DMS 273 treated with DMSO at 0.1 percent for 48 hours (cell line): ENCODE measurements at regions not wholly inside any gene's neighbourhood (a gene's known extent, or its start where the extent isn't known, plus 50 kb on each side); places are given as distances from the start of the nearest gene placed in this dataset.

Experiments used
- DNase-seq: peaks from one replicate; lab custom pipeline; 2025; lab: John Stamatoyannopoulos, UW

- peak; percentile 44 for DNase-seq
Observed at GRCh38 chr1:37240897-37241296, 206.6 kb upstream of the GRIK3 start.

DNA sequence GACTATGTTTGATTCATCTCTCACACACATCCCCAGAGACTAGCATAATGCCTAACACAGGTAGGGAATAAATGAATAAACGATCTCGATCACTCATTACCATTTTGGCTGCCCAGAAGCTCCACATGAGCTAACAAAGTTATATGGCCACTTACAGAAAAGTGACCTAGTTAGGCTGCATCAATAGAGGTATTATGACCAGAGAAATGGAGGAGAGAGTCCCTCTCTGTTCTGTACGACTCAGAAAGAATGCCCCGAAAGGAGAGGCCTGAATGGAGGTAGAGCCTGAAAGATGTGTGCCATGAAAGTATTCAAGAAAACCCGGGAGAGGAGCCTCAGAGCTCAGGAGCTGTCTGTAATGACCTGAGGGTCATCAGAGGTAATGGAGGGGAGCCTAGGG lies 208.2 kb upstream of the GRIK3 start:
- no peak for DNase-seq

DNA sequence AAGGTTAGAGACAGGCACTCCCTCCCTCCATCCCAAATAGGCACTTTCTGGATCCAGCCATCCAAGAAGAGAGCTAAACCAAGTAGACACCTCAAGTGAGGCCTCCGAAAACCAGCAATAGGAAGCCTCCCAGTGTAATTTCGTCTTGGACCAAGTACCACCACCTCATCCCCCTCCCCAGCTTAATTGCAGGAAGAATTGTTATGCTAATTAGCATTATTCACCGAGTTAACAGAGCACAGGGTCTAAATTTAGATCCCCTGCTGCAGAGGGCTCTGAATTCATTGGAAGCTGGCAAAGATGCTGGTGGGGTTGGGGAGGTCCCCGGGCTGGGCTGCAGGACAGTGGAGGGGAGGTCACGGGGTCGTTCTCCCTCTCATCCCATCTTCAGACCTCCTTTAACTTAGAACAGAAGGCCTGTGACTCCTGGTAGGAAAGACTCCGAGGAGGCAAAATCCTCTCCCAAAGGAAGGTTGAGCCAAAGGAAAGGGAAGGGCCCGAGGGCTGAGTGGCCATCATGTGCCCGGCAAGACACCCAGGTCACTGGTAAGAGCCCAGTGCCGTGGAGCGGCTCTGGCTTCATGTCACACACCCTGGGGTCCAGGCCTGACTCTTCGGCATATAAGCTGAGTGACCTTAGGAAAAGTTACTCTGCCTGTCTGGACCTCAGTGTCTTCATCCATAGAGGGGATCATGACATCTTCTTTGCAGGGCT lies 209.2 kb upstream of the GRIK3 start:
- no peak for DNase-seq

GRCh38 chr1:37244083-37244480 lies 209.8 kb upstream of the GRIK3 start:
- DNase-seq: no peak

DNA sequence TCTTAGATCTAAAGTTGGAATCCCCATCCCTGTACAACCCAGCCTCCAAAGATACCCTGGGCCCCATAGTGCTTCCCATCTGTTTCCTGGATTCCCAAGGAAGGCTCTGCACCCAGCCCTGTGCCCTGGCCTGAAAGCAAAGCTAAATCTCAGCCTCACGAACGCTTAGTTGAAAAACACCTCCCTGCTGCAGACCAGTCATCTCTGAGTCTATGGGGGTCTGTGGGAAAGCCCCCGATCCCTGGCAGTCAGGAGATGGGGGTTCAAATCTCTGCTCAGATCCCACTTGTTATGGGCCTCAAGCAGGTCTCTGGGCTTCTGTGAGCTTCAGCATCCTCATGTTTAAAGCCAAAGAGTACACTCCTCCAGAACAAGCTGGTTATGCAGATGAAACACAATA lies 210.5 kb upstream of the GRIK3 start:
- DNase-seq: no peak

- DNase-seq: no peak
Observed at GRCh38 chr1:37246631-37247030, 212.3 kb upstream of the GRIK3 start.

- DNase-seq: no peak
Observed at GRCh38 chr1:37250371-37250770, 216.1 kb upstream of the GRIK3 start.

DNA sequence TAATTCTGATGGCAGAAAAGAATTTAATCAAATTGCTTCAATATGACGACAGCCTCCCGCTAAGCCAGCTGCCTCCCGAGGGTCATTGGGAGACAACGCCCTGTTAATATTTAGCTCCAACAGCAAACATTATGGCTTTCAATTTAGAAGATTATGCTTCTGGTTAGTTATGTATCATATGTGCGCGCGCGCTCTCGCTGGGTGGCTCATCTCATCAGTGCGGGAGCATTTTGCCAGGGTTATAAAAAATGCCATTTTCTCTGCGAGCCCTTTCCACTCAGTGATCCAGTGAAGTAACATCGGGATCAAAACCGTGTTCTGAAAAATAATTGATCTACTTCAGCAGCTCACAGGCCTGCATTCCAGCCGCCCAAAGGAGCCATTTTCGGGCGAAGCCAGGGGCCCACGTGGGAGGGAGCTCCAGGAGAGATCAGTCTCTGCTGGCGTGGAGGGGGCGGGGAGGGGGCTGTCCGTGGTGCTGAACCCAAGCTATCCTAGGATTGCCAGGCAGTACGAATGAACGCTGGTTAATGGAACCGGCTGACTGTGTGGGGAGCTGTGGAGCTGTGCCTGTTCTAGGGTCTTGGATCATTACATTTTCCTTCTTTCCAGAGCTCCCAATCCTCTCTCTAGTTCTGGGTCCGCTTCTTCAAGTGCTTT lies 219.1 kb upstream of the ZC3H12A start:
- no peak for DNase-seq

DNA sequence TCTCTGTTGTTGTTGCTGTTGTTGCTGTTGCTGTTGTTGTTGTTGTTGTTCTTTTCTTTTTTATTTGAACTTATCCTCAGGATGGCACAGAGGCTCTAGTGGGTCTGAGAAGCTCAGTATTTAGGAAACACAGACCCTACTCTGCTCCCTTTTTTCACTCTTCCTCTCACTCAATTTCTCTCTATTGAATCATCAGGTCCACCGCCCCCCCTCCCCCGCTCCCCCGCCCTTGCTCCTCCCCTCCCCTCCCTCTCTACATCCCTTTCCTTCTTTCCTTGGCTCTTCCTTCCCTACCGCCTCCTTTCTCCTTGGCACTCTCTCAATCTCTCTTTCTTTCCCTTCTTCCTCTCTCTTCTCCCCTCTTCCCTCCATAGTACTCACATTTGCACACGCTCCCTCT lies 218.5 kb upstream of the ZC3H12A start:
- DNase-seq: no peak

DNA sequence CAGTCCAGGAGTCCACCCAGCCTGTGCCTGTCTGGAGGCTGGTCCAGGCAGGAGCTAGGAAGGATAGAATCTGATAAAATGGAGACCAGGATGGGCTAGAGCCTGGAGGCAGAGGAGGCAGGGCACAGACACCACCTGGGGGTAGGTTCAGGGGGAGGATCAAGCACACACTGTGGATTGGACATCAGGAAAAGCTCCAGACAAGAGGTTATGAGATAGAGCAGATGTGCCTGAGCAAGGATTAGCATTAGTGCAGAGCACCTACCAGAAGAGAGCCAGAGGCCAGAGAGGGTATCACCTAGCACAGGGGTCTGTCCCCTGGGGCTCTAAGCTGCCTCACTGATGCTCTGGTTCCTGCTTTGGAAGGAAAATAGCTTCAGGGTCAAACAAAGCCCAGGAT lies 216.7 kb upstream of the ZC3H12A start:
- no peak for DNase-seq

DNA sequence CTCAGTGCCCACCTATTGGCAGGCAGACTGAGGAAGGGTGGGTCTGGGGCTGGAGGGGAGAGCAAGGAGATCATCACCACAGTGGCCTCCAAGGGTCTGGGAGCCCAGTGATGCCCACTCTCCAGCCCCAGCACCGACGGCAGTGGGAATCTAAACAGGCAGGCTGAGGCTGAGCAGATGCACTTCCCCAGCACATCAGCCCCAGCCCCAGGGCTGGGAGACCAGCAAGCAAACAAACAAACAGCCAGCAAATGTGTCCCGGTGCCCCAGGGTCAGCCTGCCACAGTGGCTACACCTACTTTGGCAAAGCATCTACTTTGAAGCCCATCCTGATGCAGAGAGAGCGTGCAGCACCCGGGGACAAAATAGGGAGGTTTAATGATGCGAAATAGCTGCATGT lies 216.3 kb upstream of the ZC3H12A start:
- no peak for DNase-seq

DNA sequence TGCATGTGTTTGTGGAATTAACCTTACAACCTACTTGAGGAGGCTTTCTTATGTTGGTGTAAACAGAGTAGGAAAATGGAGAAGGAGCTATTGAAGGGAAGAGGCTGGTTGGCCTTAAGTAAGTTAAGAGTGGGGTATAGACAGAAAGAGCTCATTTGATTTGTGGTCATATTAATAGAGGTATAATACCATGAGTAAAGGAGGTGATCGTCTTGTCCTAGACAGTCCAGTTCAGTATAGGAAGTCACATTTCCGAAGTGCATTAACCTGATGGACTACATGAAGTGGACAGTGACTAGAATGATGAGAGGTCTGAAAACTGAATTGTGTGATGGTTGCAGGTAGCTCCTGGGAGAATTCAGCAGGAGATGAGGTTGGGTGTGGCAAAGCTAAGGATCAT lies 215.4 kb upstream of the ZC3H12A start:
- DNase-seq: no peak

DNA sequence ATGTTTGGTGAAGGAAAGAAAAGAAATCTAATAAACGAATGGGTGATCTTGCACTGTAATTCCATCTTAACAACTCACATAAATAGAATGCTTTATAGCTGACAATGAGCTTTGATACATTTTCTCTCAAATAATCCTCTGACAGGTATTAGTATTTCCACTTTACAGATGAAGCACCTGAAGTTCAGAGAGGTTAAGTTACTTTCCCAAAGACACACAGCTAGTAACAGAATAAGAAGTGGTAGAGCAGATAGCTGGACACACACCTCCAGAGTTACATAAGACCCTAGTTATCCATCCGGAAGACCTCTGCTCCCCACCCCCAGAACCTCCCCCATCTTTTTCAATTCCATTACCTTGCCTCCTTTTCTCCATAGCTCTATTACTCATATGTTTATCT lies 213.3 kb upstream of the ZC3H12A start:
- no peak for DNase-seq

DNA sequence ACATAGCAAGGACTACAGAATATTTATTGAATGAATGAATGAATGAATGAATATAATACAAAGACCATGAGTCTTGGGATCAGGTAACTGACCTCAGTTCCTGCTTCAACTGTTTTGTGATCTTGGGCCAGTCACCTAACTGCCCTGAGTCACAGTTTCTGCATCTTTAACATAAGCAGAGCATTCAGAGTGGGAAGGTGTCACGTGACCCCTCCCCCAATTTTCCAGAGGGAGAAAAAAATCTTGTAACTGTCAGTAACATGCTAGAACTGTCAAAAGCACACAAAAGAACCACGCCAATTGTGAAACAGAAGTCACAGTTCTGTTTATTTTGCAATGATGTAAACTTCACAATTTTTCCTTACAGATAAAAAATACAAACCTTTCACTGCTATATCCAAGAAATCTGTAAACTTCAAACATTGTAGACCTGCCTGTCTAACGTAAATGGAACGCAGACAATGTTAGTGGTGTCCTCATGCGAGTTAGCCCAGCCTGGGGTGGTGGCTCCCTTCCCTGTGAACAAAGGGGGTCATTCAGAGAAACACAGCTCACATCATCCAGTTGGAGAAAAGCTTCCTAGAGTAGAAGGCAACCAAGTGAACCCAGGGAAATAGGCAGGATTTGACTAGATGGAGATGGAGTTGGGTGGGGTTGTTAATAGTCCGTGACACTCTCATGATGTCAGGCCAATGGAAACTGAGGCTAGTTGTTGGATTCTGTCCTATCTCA lies 211.8 kb upstream of the ZC3H12A start:
- no peak for DNase-seq

GRCh38 chr1:37265156-37265555 lies 209.2 kb upstream of the ZC3H12A start:
- no peak for DNase-seq

DNA sequence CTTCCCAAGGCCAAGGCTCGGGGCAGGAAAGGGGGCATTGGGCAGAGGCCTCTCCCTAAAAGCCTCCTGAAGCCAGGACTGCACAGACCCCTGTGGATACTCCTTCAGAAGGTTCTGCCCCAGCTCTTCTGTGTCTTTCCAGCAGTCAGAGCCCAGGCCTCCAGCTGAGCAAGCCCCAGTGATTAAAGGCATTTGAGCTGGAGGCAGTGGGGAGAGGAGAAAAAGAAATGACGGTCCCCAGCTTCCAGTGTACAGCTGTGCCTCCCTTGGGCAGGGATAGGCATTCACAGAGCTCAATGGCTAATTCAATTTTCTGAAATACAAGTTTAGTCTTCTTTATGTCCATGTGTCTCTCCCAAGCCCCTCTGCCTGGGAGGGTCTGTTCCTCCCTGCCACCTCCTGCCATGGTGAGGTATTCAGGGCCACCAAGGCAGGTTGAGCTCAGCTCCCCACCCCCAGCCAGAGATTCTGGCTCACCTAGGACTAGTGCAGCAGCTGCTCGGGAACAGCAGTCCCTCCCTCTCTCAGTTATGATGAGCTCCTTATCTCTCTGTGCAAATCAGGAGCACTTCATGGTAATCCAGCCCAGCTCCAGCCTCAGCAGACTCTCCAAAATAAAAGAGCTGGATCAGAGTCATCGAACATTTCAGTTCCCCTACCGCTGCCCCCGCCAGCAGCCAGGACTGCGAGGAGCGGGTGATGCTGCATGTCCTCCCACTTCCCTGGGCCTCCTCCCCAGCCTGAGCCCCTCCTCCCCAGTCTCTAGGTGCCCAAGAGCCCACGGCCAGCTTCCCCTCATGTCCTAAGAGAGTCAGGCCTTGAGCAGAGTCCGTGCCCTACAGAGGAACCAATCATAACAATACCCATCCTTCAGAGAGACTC lies 208.4 kb upstream of the ZC3H12A start:
- no peak for DNase-seq

DNA sequence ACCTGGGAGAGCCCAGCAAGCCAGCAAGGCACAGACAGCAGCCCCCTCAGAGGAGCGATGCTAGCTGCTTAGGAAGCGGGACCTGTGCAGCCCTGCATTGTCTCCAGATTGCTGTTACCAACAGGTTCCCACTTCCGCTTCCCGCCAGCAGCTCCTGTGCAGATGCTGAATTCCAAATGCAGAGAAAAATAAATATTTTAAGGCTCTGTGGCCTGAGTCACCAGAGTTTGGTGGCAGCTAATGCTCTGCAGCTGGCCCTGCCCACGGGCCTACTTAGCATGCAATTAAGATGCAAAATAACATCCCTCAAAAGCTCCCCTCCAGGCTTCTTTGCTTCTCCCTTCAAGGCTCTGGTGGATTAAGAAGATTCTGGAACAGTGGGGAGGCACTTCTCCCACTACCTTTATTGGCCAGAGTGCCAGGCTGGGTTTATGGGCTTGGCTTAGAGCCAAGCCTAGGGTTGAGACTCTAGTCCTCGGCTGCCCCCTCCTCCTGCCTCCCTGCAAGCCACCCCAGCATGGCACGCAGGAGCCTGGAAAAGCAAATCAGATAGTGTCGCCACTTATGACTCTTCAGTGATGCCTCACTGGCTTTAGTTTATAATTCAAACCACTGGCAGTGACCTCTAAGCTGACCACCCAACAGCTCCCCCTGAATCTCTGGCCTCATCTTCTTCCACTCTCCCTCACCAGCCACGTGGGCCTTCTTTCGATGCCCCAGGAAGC lies 207.1 kb upstream of the ZC3H12A start:
- no peak for DNase-seq

DNA sequence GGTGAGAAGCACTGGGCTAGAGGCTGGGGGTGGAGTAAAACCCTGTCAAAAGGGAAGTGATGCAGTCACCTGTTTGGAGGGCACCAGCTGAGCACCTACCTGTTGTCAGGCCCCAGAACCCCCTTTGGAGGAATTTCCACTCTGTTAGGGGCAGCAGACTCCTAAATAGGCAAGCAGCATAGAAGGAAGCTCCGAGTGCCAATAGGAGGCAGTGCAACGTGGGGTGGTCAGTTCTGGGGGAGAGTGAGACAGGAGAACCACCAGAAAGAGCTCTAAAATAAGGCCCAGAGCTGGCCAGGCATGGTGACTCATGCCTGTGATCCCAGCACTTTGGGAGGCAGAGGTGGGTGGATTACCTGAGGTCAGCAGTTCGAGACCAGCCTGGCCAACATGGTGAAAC lies 203.7 kb upstream of the ZC3H12A start:
- DNase-seq: no peak

- no peak for DNase-seq
Observed at GRCh38 chr1:37272626-37273025, 201.8 kb upstream of the ZC3H12A start.

- no peak for DNase-seq
Observed at GRCh38 chr1:37274486-37274885, 199.9 kb upstream of the ZC3H12A start.

DNA sequence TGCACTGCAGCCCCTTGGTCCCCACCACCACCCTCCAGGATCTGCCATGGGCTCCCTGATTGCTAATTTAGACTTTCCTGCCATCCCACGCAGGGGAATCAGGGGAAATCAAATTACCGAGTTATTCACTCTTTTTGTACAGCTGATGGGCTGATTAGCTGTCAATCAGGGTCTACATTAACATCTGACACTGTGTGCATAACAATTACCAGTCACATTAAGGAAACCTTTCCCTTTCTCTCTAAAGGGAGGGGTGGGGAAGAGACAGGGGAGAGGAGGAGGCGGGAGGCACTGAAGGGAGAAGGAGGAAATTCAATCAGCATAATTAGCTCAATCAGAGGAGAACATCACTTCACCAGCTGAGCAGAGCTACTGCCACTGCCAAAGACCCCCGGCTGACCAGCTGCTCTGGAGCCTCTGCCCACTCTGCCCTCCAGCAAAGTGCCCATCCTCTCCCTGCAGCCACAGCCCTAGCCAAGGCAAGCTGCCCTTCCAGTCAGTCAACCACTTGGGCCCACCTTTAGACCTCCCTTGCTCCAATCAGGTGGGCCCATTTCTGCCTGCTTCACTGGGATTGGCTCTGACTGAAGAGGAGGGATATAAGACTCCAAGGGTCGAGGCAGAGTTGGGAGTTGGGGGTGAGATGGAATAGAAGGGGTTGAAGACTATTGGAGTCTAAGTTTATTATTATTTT lies 199.3 kb upstream of the ZC3H12A start:
- no peak for DNase-seq
